Spleen (tissue), 7 donors: ENCODE measurements at regions not wholly inside any gene's neighbourhood (a gene's known extent, or its start where the extent isn't known, plus 50 kb on each side); places are given as distances from the start of the nearest gene placed in this dataset.
"Not testable (repeated sequence)": the region's sequence is repeated elsewhere in the genome, so short reads cannot be mapped to it uniquely, and the experiment has no call there.

Experiments
- POLR2A ChIP-seq, 3 donors: fragments of 450-650 bp; IDR thresholded peaks; one replicate each; pipeline ENCODE4 v1.5.1; 2017; ENCODE audit warnings: antibody characterized with exemption in 3 of 3, mild to moderate bottlenecking in 1 of 3
- POLR2AphosphoS5 ChIP-seq, 3 donors: sonication (generic); formaldehyde crosslinking; IDR thresholded peaks; one replicate each; pipeline ENCODE4 v1.5.1; 2017; ENCODE audit warnings: antibody characterized with exemption in 3 of 3
- TF ChIP-seq, protein P1 (sequence below), 11 experiments: fragments of 200-600 bp in 7 of 11; fragments of 450-650 bp in 4 of 11; sonication (generic) in 4 of 11; IDR thresholded peaks in 8 of 11; conservative IDR thresholded peaks in 3 of 11; 1 replicate in 7 of 11; 2 replicates in 4 of 11; pipeline versions ENCODE4 v1.4.0 to v1.8.0; 2016 to 2021; ENCODE audit warnings: antibody characterized with exemption in 11 of 11, inconsistent platforms in 4 of 11, mild to moderate bottlenecking in 1 of 11
- donor health status: DM: no; HTN: no; CAD: no; lungs with moderate emphysema.
- donor health status: DM: no; HTN: no; CAD: no.
- donor health status: DM: no; HTN: no; CAD: no.

DNA sequence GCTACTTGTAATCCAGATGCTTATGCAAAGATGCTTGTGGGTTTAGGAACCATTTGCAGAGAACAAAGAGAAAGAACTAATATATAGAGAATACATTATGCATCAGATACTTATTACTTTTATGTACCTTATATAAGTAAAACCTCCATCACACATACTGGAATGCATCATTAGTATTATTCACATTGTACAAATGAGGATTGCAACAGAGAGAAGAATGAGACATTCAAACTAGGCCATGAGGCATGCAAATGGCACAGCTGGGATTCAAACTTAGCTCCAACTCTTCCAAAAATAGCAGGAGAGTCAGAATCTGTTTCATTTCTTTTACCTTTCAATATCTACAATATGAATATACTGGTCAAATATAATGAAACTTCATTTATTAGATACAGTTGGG, 1001.4 kb upstream of the ADAMTS5 start:
- TF ChIP-seq, protein P1, sequence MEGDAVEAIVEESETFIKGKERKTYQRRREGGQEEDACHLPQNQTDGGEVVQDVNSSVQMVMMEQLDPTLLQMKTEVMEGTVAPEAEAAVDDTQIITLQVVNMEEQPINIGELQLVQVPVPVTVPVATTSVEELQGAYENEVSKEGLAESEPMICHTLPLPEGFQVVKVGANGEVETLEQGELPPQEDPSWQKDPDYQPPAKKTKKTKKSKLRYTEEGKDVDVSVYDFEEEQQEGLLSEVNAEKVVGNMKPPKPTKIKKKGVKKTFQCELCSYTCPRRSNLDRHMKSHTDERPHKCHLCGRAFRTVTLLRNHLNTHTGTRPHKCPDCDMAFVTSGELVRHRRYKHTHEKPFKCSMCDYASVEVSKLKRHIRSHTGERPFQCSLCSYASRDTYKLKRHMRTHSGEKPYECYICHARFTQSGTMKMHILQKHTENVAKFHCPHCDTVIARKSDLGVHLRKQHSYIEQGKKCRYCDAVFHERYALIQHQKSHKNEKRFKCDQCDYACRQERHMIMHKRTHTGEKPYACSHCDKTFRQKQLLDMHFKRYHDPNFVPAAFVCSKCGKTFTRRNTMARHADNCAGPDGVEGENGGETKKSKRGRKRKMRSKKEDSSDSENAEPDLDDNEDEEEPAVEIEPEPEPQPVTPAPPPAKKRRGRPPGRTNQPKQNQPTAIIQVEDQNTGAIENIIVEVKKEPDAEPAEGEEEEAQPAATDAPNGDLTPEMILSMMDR (IDR thresholded peaks at IDR 0.05 in 8 of 11, conservative IDR thresholded peaks at IDR 0.05 in 3 of 11): not testable (repeated sequence)
- TF ChIP-seq POLR2A, POLR2AphosphoS5 (IDR thresholded peaks at IDR 0.05): not testable (repeated sequence)
